AG04449 (cell line): ENCODE measurements at regions not wholly inside any gene's neighbourhood (a gene's known extent, or its start where the extent isn't known, plus 50 kb on each side); places are given as distances from the start of the nearest gene placed in this dataset.
"Not testable (repeated sequence)": the region's sequence is repeated elsewhere in the genome, so short reads cannot be mapped to it uniquely, and the experiment has no call there.

Experiments
- CTCF ChIA-PET: fragments of 350-600 bp; formaldehyde crosslinking; extraction: SDS; loops from one replicate; lab custom pipeline; 2021; ENCODE audit warnings: antibody characterized with exemption; lab: Yijun Ruan, JAX
- POLR2A ChIA-PET: fragments of 400-600, 350-600 bp; formaldehyde crosslinking; extraction: SDS; loops from one replicate; lab custom pipeline; 2020; ENCODE audit warnings: antibody characterized with exemption, inconsistent platforms; lab: Yijun Ruan, JAX
- DNase-seq: peaks from one replicate; pipeline ENCODE4 v3.0.0-alpha.2; 2010; ENCODE audit warnings: low read depth, low spot score
- H3K4me3 ChIP-seq: 2 replicates; pipeline ENCODE4 v1.5.1; 2011; ENCODE audit warnings: low read depth, mild to moderate bottlenecking, control low read depth, low read length
- CTCF ChIP-seq: IDR thresholded peaks from one replicate; pipeline ENCODE4 v1.5.1; 2011; ENCODE audit warnings: mild to moderate bottlenecking, moderate library complexity, low read length, control low read depth, inconsistent platforms; ENCODE audit not compliant: insufficient read depth; ENCODE audit errors: missing control alignments

GRCh38 chr3:31096661-31097395 is 202.4 kb upstream of the GADL1 start:
- no peak for DNase-seq
- POLR2A ChIA-PET = no interaction called here
- TF ChIP-seq CTCF = no peak
- no peak overlapping the region for H3K4me3 ChIP-seq
- CTCF ChIA-PET = interaction anchor here (1.3 to 1.9 kb wide), 2 partner anchors 20 to 24 kb away, joined by 3 to 5 read pairs; no protein-coding TSS in a partner anchor

DNA sequence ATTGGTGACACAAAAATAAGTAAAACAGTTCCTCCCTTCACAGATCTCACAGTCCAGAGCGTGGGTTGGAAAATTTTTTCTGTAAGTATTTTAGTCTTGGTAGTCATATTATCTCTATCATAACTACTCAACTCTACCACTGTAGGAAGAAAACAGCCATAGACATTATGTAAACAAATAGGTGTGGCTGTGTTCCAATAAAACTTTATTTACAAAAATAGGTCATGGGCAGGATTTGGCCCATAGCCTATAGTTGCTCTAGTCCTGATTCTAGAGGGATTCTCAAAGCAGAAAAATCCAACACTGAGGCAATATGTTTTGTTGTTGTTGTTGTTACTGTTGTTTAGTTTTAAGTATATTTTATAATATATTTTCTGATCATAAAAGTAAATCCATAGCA is 206.1 kb upstream of the GADL1 start:
- ChIA-PET CTCF (no interaction called here), POLR2A (no interaction called here)
- H3K4me3 ChIP-seq = no peak overlapping the region
- DNase-seq = no peak
- no peak for TF ChIP-seq CTCF

GRCh38 chr3:31101285-31101684 is 206.8 kb upstream of the GADL1 start:
- CTCF ChIA-PET, DNase-seq, POLR2A ChIA-PET, H3K4me3 ChIP-seq: not testable (repeated sequence)

DNA sequence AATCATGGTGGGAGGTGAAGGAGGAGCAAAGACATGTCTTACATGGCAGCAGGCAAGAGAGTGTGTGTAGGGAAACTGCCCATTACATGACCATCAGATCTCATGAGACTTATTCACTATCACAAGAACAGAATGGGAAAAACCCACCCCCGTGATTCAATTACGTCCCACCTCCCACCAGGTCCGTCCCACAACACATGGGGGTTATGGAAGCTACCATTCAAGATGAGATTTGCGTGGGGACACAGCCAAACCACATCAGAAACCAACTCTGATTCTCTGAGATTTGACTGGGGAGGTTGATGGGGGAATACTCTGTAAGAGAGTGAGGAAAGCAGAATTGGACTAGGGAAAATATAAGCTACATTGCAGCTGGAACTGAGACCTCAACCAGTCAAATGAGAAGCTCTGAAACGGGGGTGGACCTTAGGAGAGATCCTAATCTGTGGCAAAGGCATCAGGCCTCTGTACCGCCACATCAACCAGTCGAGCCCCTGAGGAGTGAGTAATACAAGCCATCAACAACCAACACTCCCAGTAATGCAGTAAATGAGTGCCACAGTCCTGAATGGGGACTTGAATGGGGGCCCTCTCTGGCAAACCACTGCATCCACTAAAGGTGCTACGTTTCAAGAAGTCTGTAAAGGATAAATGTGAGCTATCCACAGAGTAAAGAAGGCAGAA is 207.9 kb upstream of the GADL1 start:
- POLR2A ChIA-PET = no interaction called here
- CTCF ChIA-PET = interaction anchor here (1.1 to 1.3 kb wide), 2 partner anchors 24 to 333 kb away, joined by 3 read pairs; no protein-coding TSS in a partner anchor
- DNase-seq = no peak
- no peak for TF ChIP-seq CTCF
- H3K4me3 ChIP-seq = no peak overlapping the region

- CTCF ChIA-PET = interaction anchor here (1.1 to 1.3 kb wide), 2 partner anchors 25 to 334 kb away, joined by 3 read pairs; no protein-coding TSS in a partner anchor
- no peak overlapping the region for H3K4me3 ChIP-seq
- no peak for TF ChIP-seq CTCF
- no peak for DNase-seq
- POLR2A ChIA-PET = no interaction called here
These were observed 208.7 kb upstream of the GADL1 start for GRCh38 chr3:31103181-31103580.

GRCh38 chr3:31103623-31104180 is 209.2 kb upstream of the GADL1 start:
- TF ChIP-seq CTCF = no peak
- H3K4me3 ChIP-seq = no peak overlapping the region
- ChIA-PET POLR2A (no interaction called here), CTCF (interaction anchor here (1.1 kb wide), 1 partner anchor 25 kb away, joined by 3 read pairs; no protein-coding TSS in a partner anchor)
- DNase-seq = no peak
